Uterus (tissue), 2 donors: ENCODE measurements at regions not wholly inside any gene's neighbourhood (a gene's known extent, or its start where the extent isn't known, plus 50 kb on each side); places are given as distances from the start of the nearest gene placed in this dataset.

Experiments used
- POLR2A ChIP-seq, 2 donors: fragments of 450-650 bp; IDR thresholded peaks; one replicate each; pipeline ENCODE4 v1.6.1; 2016; ENCODE audit warnings: antibody characterized with exemption in 2 of 2, mild to moderate bottlenecking in 1 of 2, moderate library complexity in 1 of 2
- TF ChIP-seq, protein P1 (sequence below), 4 experiments: fragments of 200-600 bp in 2 of 4; fragments of 450-650 bp in 2 of 4; sonication (generic) in 2 of 4; IDR thresholded peaks; one replicate each; pipeline ENCODE4 v1.5.1; 2016 to 2019; ENCODE audit warnings: antibody characterized with exemption in 4 of 4, mild to moderate bottlenecking in 2 of 4, moderate library complexity in 1 of 4

DNA sequence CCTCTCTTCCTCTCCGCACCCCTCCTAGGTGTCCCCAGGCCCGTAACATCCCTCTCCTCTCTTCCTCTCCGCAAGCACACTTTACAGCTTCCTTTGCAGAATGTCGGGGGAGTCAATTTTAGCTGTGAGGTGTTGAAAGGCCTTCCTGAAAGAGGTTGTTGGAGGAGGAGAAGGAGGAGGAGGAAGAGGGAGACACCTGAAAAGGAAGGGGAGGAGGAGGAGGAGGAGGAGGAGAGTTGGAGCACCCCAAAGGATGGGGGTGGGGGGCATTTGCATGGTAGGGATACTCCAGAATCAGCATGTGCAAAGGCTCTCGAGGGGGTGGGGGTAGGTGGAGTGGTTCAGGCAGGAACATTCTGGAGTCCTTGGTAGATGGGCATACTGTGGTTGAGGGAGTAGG is 1045.1 kb downstream of the TBC1D22A start:
- TF ChIP-seq, protein P1, sequence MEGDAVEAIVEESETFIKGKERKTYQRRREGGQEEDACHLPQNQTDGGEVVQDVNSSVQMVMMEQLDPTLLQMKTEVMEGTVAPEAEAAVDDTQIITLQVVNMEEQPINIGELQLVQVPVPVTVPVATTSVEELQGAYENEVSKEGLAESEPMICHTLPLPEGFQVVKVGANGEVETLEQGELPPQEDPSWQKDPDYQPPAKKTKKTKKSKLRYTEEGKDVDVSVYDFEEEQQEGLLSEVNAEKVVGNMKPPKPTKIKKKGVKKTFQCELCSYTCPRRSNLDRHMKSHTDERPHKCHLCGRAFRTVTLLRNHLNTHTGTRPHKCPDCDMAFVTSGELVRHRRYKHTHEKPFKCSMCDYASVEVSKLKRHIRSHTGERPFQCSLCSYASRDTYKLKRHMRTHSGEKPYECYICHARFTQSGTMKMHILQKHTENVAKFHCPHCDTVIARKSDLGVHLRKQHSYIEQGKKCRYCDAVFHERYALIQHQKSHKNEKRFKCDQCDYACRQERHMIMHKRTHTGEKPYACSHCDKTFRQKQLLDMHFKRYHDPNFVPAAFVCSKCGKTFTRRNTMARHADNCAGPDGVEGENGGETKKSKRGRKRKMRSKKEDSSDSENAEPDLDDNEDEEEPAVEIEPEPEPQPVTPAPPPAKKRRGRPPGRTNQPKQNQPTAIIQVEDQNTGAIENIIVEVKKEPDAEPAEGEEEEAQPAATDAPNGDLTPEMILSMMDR (IDR thresholded peaks at IDR 0.05), result no peak
- TF ChIP-seq POLR2A (IDR thresholded peaks at IDR 0.05), result no peak
